Activated T-cell treated with anti-CD3 and anti-CD28 coated beads, Interleukin-2, amount 50 U/mL, for 4 hours (primary cell): ENCODE measurements at regions not wholly inside any gene's neighbourhood (a gene's known extent, or its start where the extent isn't known, plus 50 kb on each side); places are given as distances from the start of the nearest gene placed in this dataset.

ENCODE experiments used
- ATAC-seq, 2 donors: fragments of 200-7000 bp; cut with Tn5 transposase; one replicate each; pipeline ENCODE4 v1.10.0; 2021
- DNase-seq: peaks from one replicate; pipeline ENCODE4 v3.0.0-alpha.2; 2020
- H3K27me3 Mint-ChIP-seq: one replicate; pipeline ENCODE4 v1.8.0; 2021; ENCODE audit warnings: low read depth, mixed read lengths
- H3K36me3 Mint-ChIP-seq: one replicate; pipeline ENCODE4 v1.8.0; 2022; ENCODE audit warnings: mixed read lengths; ENCODE audit not compliant: insufficient read depth
- H3K4me1 Mint-ChIP-seq: one replicate; pipeline ENCODE4 v1.8.0; 2021; ENCODE audit warnings: low read depth, mixed read lengths
- H3K4me3 Mint-ChIP-seq: one replicate; pipeline ENCODE4 v1.8.0; 2021; ENCODE audit warnings: mild to moderate bottlenecking, moderate library complexity, mixed read lengths
- H3K9me3 Mint-ChIP-seq: one replicate; pipeline ENCODE4 v1.8.0; 2021; ENCODE audit warnings: mixed read lengths

GRCh38 chr3:99471353-99472323 is 166.8 kb upstream of the COL8A1 start:
- H3K4me3 Mint-ChIP-seq = no peak overlapping the region
- ATAC-seq = no peak
- no peaks in the 10 kb centered on the region for H3K9me3 Mint-ChIP-seq
- no peaks in the 10 kb centered on the region for H3K4me1 Mint-ChIP-seq
- no peaks in the 10 kb centered on the region for H3K36me3 Mint-ChIP-seq
- H3K27me3 Mint-ChIP-seq = no peaks in the 10 kb centered on the region
- no peak for DNase-seq

DNA sequence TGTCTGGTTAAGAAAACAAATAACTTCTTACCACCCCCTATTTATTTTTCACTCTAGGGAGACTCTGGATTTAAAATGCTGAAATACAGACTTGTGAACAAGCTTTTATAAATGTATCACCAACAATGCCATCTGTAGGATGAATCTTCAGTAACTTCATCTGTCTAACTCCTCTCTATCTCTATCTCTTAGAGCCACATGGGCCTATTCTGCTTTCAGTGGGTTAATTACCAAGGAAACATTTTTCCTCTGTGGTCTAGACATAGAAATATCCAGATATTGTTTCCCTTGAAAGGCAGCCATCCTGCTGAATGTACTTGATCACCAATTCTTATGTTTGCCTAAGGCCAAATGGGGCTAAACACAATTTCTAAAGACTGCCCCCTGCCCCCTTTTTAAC is 167.6 kb upstream of the COL8A1 start:
- ATAC-seq (no peak), DNase-seq (no peak)
- no peaks in the 10 kb centered on the region for H3K9me3 Mint-ChIP-seq

GRCh38 chr3:99468918-99469317 is 169.5 kb upstream of the COL8A1 start:
- no peaks in the 10 kb centered on the region for H3K36me3 Mint-ChIP-seq

More for the DNA sequence above, 167.6 kb upstream of the COL8A1 start:
- H3K27me3 Mint-ChIP-seq = no peaks in the 10 kb centered on the region
- H3K4me1 Mint-ChIP-seq = no peaks in the 10 kb centered on the region
- no peaks in the 10 kb centered on the region for H3K36me3 Mint-ChIP-seq
- no peak overlapping the region for H3K4me3 Mint-ChIP-seq

DNA sequence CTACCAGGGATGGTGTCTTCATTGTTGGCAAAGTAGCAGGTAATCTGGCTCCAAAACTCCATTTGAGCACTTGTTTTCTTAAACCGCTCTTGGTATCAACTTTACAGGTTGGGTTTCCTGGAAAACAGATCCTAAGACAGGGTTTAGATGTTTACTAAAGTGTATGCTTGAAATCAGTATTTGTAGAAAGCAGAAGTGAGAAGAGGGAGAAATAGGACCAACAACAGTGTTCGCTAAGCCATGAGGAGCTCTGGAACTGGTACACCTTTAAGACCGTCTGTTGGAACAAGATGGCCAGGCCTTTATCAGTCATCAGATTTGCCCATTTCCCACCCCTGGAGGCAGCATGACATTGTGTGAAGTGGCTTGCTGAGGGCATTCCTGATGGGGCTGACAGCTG is 171.0 kb upstream of the COL8A1 start:
- Mint-ChIP-seq H3K27me3 (no peaks in the 10 kb centered on the region), H3K4me3 (no peak overlapping the region), H3K36me3 (no peaks in the 10 kb centered on the region), H3K4me1 (no peaks in the 10 kb centered on the region), H3K9me3 (no peaks in the 10 kb centered on the region)
- ATAC-seq (no peak), DNase-seq (no peak)

More at GRCh38 chr3:99468918-99469317, 169.5 kb upstream of the COL8A1 start:
- no peak for ATAC-seq
- H3K4me1 Mint-ChIP-seq = no peaks in the 10 kb centered on the region
- no peak overlapping the region for H3K4me3 Mint-ChIP-seq
- no peak for DNase-seq
- H3K27me3 Mint-ChIP-seq = no peaks in the 10 kb centered on the region
- H3K9me3 Mint-ChIP-seq = no peaks in the 10 kb centered on the region

- Mint-ChIP-seq H3K9me3 (no peaks in the 10 kb centered on the region), H3K4me3 (no peak overlapping the region), H3K4me1 (no peaks in the 10 kb centered on the region), H3K27me3 (no peaks in the 10 kb centered on the region), H3K36me3 (no peaks in the 10 kb centered on the region)
- no peak for DNase-seq
- ATAC-seq = no peak
These were observed 172.1 kb upstream of the COL8A1 start for GRCh38 chr3:99466331-99466730.

DNA sequence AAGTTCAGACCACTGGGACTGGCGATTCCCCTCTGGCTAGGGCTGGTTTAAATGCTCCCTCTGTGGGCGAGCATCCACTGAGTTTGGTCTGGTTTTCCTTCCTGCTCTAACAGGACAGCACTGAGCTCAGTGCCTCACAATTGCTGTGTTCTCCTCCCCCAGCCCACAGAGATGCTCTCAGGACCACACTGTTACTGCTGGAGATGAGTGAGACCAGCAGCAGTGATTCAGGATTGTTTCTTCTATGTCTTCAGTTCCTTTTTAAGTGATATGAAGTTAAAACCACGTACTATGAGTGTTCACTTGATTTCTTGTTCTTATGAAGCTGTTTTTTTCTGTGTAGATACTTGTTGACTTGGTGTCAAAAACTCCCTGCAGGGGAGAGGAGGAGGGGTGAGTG is 180.4 kb upstream of the COL8A1 start:
- H3K4me1 Mint-ChIP-seq = no peaks in the 10 kb centered on the region
- peaks cover 2% of the 10 kb centered on the region for H3K27me3 Mint-ChIP-seq
- H3K9me3 Mint-ChIP-seq = peaks cover 8% of the 10 kb centered on the region
- no peak for ATAC-seq
- DNase-seq = no peak
- H3K4me3 Mint-ChIP-seq = no peak overlapping the region
- H3K36me3 Mint-ChIP-seq = no peaks in the 10 kb centered on the region

GRCh38 chr3:99442599-99442998 is 195.8 kb upstream of the COL8A1 start:
- Mint-ChIP-seq H3K9me3 (peaks cover 11% of the 10 kb centered on the region), H3K4me1 (no peaks in the 10 kb centered on the region), H3K27me3 (no peaks in the 10 kb centered on the region), H3K4me3 (no peak overlapping the region), H3K36me3 (no peaks in the 10 kb centered on the region)
- DNase-seq (no peak), ATAC-seq (no peak)

- ATAC-seq (no peak), DNase-seq (no peak)
- Mint-ChIP-seq H3K36me3 (no peaks in the 10 kb centered on the region), H3K27me3 (no peaks in the 10 kb centered on the region), H3K4me3 (no peak overlapping the region), H3K9me3 (peaks cover 13% of the 10 kb centered on the region), H3K4me1 (no peaks in the 10 kb centered on the region)
These were observed 198.5 kb upstream of the COL8A1 start for GRCh38 chr3:99439892-99440291.

DNA sequence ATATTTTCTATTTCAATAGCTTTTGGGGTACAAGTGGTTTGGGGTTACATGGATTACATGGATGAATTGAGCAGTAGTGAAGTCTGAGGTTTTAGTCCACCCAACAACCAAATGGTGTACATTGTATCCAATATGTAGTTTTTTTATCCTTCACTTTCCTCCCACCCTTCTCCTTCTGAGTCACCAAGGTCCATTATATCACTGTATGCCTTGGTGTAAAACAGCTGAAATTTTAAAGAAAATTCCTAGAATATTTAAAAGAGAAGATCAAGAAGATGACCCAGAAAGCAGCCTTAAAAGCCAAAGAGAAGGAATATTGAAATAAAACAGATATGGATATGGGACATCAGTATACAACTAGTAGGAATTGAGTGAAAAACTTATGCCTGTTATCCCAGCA is 204.2 kb upstream of the COL8A1 start:
- Mint-ChIP-seq H3K9me3 (peaks cover 3% of the 10 kb centered on the region), H3K4me3 (no peak overlapping the region), H3K36me3 (no peaks in the 10 kb centered on the region), H3K4me1 (no peaks in the 10 kb centered on the region), H3K27me3 (no peaks in the 10 kb centered on the region)
- no peak for ATAC-seq
- no peak for DNase-seq

GRCh38 chr3:99430348-99431134 is 207.9 kb upstream of the COL8A1 start:
- no peaks in the 10 kb centered on the region for H3K36me3 Mint-ChIP-seq
- H3K4me1 Mint-ChIP-seq = no peaks in the 10 kb centered on the region
- H3K9me3 Mint-ChIP-seq = no peaks in the 10 kb centered on the region
- ATAC-seq (no peak), DNase-seq (no peak)
- no peak overlapping the region for H3K4me3 Mint-ChIP-seq
- H3K27me3 Mint-ChIP-seq = no peaks in the 10 kb centered on the region

GRCh38 chr3:99429502-99429901 is 208.9 kb upstream of the COL8A1 start:
- Mint-ChIP-seq H3K27me3 (no peaks in the 10 kb centered on the region), H3K36me3 (no peaks in the 10 kb centered on the region), H3K4me3 (no peak overlapping the region), H3K4me1 (no peaks in the 10 kb centered on the region), H3K9me3 (no peaks in the 10 kb centered on the region)
- ATAC-seq (no peak), DNase-seq (no peak)

GRCh38 chr3:99425930-99426329 is 212.5 kb upstream of the COL8A1 start:
- no peaks in the 10 kb centered on the region for H3K27me3 Mint-ChIP-seq
- no peak overlapping the region for H3K4me3 Mint-ChIP-seq
- no peaks in the 10 kb centered on the region for H3K4me1 Mint-ChIP-seq
- no peak for ATAC-seq
- no peak for DNase-seq
- no peaks in the 10 kb centered on the region for H3K9me3 Mint-ChIP-seq
- no peaks in the 10 kb centered on the region for H3K36me3 Mint-ChIP-seq

DNA sequence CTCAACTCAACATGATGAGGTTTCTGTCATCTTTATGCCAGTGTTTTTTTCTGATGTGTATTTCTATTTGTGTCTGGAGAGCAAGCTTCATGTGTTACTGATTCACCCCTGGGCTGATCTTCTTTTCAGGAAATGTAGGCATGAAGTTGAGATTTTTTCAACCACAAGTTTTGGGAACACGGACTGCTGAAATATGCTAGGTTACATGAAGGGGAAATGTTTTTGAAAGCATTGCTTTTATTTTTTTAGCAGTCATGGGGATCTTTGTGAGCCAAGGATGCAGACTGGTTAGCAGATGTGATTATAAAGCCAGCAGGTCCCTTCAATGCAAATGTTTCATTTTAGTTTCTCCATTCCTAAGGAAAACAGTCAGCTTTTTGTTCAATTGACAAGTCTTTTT is 219.3 kb upstream of the COL8A1 start:
- no peak for ATAC-seq
- H3K4me3 Mint-ChIP-seq = no peak overlapping the region
- no peaks in the 10 kb centered on the region for H3K9me3 Mint-ChIP-seq

DNA sequence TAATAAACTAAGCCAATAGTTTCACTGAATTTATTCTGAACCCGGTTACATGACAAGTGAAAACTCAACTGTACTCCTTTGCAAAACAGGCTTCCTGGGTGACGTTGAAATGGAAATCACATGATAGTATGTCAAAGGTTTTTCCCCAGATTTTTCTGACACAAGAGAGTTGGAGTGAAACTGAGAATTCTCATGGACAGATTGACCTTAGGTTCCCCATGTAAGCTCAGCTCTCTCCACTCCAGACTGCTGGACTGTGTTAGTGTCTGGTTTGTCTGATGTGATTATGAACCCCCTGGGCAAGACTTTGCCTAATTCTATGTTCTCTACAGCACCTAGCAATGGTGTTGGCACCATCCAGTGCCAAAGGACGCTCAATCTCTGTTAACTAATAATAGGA is 219.7 kb upstream of the COL8A1 start:
- ATAC-seq (no peak), DNase-seq (no peak)
- no peaks in the 10 kb centered on the region for H3K27me3 Mint-ChIP-seq
- H3K36me3 Mint-ChIP-seq = no peaks in the 10 kb centered on the region
- no peaks in the 10 kb centered on the region for H3K4me1 Mint-ChIP-seq
- H3K4me3 Mint-ChIP-seq = no peak overlapping the region
- H3K9me3 Mint-ChIP-seq = no peaks in the 10 kb centered on the region

More for the DNA sequence above, 219.3 kb upstream of the COL8A1 start:
- no peaks in the 10 kb centered on the region for H3K4me1 Mint-ChIP-seq
- H3K27me3 Mint-ChIP-seq = no peaks in the 10 kb centered on the region
- no peaks in the 10 kb centered on the region for H3K36me3 Mint-ChIP-seq
- DNase-seq = no peak

- no peak overlapping the region for H3K4me3 Mint-ChIP-seq
- no peaks in the 10 kb centered on the region for H3K4me1 Mint-ChIP-seq
- no peaks in the 10 kb centered on the region for H3K9me3 Mint-ChIP-seq
- no peaks in the 10 kb centered on the region for H3K36me3 Mint-ChIP-seq
- DNase-seq (no peak), ATAC-seq (no peak)
- H3K27me3 Mint-ChIP-seq = no peaks in the 10 kb centered on the region
These were observed 220.2 kb upstream of the COL8A1 start for GRCh38 chr3:99418209-99418635.
